GM23338 (cell line): ENCODE measurements at regions not wholly inside any gene's neighbourhood (a gene's known extent, or its start where the extent isn't known, plus 50 kb on each side); places are given as distances from the start of the nearest gene placed in this dataset.

Experiments
- EZH2 ChIP-seq: fragments of 200-600 bp; sonication (generic); IDR thresholded peaks from one replicate; pipeline ENCODE4 v1.8.0; 2017; ENCODE audit warnings: antibody characterized with exemption, mild to moderate bottlenecking, low read depth; ENCODE audit not compliant: unreplicated experiment
- POLR2AphosphoS5 ChIP-seq: IDR thresholded peaks from 2 replicates; pipeline ENCODE4 v1.6.1; 2016; ENCODE audit warnings: antibody characterized with exemption, low read depth
- ZNF114 ChIP-seq: fragments of 250-450 bp; sonication (Bioruptor Pico); IDR thresholded peaks from 2 replicates; pipeline ENCODE4 v1.5.0; 2020; ENCODE audit warnings: mild to moderate bottlenecking, moderate library complexity
- TF ChIP-seq, protein P1 (sequence below), 2 experiments: fragments of 200-600 bp in 1 of 2; sonication (generic) in 1 of 2; conservative IDR thresholded peaks; 2 replicates each; pipeline versions ENCODE4 v1.5.1 to v1.6.1; 2016 to 2017; ENCODE audit warnings: antibody characterized with exemption in 2 of 2, low read depth in 2 of 2, mild to moderate bottlenecking in 2 of 2, moderate library complexity in 1 of 2
- TF ChIP-seq, protein P2 (sequence below): IDR thresholded peaks from one replicate; pipeline ENCODE4 v1.6.1; 2018; ENCODE audit warnings: antibody characterized with exemption; ENCODE audit not compliant: unreplicated experiment
- TF ChIP-seq, protein P3 (sequence below): fragments of 250-450 bp; sonication (Bioruptor Pico); IDR thresholded peaks from 2 replicates; pipeline ENCODE4 v1.5.0; 2020; ENCODE audit warnings: mild to moderate bottlenecking, moderate library complexity

DNA sequence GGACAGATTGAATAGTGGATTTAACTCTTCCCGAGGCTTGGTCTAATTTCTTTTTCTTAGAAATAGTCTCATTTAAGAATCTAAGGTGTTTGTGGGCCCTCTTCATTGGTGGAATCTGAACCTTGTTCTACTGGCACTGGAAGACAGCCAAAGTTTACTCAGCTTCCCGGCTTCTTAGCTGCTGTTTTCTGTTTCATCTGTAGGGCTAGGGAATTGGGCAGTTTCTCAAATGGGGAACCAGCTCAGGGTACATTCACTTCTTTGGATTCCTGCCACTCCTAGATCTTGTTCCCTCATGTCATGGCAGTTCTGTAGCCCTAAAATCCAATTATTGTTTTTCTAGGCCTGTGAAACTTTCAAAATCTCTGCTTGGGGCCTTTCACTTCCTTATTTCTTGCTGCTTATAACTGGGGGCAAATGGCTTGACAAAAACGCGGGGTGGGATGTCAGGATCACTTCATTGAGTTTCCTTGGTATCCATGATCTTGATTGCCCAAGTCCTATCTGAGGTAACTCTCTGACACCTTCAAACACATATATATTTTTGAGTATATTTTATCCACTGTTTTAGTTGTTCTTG lies 985.0 kb downstream of the C4orf33 start:
- no peak for TF ChIP-seq POLR2AphosphoS5
- TF ChIP-seq, protein P1, sequence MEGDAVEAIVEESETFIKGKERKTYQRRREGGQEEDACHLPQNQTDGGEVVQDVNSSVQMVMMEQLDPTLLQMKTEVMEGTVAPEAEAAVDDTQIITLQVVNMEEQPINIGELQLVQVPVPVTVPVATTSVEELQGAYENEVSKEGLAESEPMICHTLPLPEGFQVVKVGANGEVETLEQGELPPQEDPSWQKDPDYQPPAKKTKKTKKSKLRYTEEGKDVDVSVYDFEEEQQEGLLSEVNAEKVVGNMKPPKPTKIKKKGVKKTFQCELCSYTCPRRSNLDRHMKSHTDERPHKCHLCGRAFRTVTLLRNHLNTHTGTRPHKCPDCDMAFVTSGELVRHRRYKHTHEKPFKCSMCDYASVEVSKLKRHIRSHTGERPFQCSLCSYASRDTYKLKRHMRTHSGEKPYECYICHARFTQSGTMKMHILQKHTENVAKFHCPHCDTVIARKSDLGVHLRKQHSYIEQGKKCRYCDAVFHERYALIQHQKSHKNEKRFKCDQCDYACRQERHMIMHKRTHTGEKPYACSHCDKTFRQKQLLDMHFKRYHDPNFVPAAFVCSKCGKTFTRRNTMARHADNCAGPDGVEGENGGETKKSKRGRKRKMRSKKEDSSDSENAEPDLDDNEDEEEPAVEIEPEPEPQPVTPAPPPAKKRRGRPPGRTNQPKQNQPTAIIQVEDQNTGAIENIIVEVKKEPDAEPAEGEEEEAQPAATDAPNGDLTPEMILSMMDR (conservative IDR thresholded peaks at IDR 0.05; ENCODE audit: low read depth in 2 of 2), result no peak
- TF ChIP-seq EZH2, result no peak
- TF ChIP-seq, protein P2, sequence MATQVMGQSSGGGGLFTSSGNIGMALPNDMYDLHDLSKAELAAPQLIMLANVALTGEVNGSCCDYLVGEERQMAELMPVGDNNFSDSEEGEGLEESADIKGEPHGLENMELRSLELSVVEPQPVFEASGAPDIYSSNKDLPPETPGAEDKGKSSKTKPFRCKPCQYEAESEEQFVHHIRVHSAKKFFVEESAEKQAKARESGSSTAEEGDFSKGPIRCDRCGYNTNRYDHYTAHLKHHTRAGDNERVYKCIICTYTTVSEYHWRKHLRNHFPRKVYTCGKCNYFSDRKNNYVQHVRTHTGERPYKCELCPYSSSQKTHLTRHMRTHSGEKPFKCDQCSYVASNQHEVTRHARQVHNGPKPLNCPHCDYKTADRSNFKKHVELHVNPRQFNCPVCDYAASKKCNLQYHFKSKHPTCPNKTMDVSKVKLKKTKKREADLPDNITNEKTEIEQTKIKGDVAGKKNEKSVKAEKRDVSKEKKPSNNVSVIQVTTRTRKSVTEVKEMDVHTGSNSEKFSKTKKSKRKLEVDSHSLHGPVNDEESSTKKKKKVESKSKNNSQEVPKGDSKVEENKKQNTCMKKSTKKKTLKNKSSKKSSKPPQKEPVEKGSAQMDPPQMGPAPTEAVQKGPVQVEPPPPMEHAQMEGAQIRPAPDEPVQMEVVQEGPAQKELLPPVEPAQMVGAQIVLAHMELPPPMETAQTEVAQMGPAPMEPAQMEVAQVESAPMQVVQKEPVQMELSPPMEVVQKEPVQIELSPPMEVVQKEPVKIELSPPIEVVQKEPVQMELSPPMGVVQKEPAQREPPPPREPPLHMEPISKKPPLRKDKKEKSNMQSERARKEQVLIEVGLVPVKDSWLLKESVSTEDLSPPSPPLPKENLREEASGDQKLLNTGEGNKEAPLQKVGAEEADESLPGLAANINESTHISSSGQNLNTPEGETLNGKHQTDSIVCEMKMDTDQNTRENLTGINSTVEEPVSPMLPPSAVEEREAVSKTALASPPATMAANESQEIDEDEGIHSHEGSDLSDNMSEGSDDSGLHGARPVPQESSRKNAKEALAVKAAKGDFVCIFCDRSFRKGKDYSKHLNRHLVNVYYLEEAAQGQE, result no peak
- TF ChIP-seq, protein P3, sequence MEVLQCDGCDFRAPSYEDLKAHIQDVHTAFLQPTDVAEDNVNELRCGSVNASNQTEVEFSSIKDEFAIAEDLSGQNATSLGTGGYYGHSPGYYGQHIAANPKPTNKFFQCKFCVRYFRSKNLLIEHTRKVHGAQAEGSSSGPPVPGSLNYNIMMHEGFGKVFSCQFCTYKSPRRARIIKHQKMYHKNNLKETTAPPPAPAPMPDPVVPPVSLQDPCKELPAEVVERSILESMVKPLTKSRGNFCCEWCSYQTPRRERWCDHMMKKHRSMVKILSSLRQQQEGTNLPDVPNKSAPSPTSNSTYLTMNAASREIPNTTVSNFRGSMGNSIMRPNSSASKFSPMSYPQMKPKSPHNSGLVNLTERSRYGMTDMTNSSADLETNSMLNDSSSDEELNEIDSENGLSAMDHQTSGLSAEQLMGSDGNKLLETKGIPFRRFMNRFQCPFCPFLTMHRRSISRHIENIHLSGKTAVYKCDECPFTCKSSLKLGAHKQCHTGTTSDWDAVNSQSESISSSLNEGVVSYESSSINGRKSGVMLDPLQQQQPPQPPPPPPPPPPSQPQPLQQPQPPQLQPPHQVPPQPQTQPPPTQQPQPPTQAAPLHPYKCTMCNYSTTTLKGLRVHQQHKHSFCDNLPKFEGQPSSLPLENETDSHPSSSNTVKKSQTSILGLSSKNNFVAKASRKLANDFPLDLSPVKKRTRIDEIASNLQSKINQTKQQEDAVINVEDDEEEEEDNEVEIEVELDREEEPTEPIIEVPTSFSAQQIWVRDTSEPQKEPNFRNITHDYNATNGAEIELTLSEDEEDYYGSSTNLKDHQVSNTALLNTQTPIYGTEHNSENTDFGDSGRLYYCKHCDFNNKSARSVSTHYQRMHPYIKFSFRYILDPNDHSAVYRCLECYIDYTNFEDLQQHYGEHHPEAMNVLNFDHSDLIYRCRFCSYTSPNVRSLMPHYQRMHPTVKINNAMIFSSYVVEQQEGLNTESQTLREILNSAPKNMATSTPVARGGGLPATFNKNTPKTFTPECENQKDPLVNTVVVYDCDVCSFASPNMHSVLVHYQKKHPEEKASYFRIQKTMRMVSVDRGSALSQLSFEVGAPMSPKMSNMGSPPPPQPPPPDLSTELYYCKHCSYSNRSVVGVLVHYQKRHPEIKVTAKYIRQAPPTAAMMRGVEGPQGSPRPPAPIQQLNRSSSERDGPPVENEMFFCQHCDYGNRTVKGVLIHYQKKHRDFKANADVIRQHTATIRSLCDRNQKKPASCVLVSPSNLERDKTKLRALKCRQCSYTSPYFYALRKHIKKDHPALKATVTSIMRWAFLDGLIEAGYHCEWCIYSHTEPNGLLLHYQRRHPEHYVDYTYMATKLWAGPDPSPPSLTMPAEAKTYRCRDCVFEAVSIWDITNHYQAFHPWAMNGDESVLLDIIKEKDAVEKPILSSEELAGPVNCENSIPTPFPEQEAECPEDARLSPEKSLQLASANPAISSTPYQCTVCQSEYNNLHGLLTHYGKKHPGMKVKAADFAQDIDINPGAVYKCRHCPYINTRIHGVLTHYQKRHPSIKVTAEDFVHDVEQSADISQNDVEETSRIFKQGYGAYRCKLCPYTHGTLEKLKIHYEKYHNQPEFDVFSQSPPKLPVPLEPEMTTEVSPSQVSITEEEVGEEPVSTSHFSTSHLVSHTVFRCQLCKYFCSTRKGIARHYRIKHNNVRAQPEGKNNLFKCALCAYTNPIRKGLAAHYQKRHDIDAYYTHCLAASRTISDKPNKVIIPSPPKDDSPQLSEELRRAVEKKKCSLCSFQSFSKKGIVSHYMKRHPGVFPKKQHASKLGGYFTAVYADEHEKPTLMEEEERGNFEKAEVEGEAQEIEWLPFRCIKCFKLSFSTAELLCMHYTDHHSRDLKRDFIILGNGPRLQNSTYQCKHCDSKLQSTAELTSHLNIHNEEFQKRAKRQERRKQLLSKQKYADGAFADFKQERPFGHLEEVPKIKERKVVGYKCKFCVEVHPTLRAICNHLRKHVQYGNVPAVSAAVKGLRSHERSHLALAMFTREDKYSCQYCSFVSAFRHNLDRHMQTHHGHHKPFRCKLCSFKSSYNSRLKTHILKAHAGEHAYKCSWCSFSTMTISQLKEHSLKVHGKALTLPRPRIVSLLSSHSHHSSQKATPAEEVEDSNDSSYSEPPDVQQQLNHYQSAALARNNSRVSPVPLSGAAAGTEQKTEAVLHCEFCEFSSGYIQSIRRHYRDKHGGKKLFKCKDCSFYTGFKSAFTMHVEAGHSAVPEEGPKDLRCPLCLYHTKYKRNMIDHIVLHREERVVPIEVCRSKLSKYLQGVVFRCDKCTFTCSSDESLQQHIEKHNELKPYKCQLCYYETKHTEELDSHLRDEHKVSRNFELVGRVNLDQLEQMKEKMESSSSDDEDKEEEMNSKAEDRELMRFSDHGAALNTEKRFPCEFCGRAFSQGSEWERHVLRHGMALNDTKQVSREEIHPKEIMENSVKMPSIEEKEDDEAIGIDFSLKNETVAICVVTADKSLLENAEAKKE (CRISPR knock-in tag), result no peak
- TF ChIP-seq ZNF114, result no peak
